Liver (tissue), 7 donors: ENCODE measurements at regions not wholly inside any gene's neighbourhood (a gene's known extent, or its start where the extent isn't known, plus 50 kb on each side); places are given as distances from the start of the nearest gene placed in this dataset.

Source experiments
- DNase-seq: peaks from one replicate; pipeline ENCODE4 v3.0.0-alpha.2; 2017; ENCODE audit warnings: low spot score
- H3K27ac ChIP-seq, 2 donors: one replicate each; pipeline ENCODE4 v1.7.0; 2013; ENCODE audit warnings: inconsistent platforms in 2 of 2, low read length in 2 of 2, control low read depth in 1 of 2, low read depth in 1 of 2, mild to moderate bottlenecking in 1 of 2
- H3K27me3 ChIP-seq, 4 donors: one replicate each; pipeline versions ENCODE4 v1.6.1 to v1.7.0; 2013; ENCODE audit warnings: low read length in 3 of 4, inconsistent platforms in 1 of 4, mild to moderate bottlenecking in 1 of 4, moderate library complexity in 1 of 4; ENCODE audit not compliant: control insufficient read depth in 4 of 4, insufficient read depth in 4 of 4
- H3K36me3 ChIP-seq, 4 donors: one replicate each; pipeline versions ENCODE4 v1.6.1 to v1.7.0; 2013; ENCODE audit warnings: low read length in 3 of 4, mild to moderate bottlenecking in 3 of 4, low read depth in 1 of 4, moderate library complexity in 1 of 4; ENCODE audit not compliant: control insufficient read depth in 4 of 4, insufficient read depth in 3 of 4
- H3K4me1 ChIP-seq, 4 donors: one replicate each; pipeline versions ENCODE4 v1.6.1 to v1.7.0; 2013; ENCODE audit warnings: low read length in 3 of 4, mild to moderate bottlenecking in 3 of 4, moderate library complexity in 1 of 4; ENCODE audit not compliant: control insufficient read depth in 4 of 4, insufficient read depth in 4 of 4
- H3K4me3 ChIP-seq, 3 donors: one replicate each; pipeline versions ENCODE4 v1.6.1 to v1.7.0; 2013; ENCODE audit warnings: low read length in 3 of 3, control low read depth in 1 of 3, low read depth in 1 of 3, mild to moderate bottlenecking in 1 of 3
- H3K9ac ChIP-seq, 2 donors: one replicate each; pipeline ENCODE4 v1.7.0; 2013; ENCODE audit warnings: low read length in 2 of 2, mild to moderate bottlenecking in 2 of 2, moderate library complexity in 2 of 2, control low read depth in 1 of 2, low read depth in 1 of 2
- H3K9me3 ChIP-seq, 4 donors: one replicate each; pipeline versions ENCODE4 v1.6.1 to v1.7.0; 2013; ENCODE audit warnings: low read length in 3 of 4; ENCODE audit not compliant: control insufficient read depth in 4 of 4
- EGR1 ChIP-seq, 2 donors: IDR thresholded peaks; 2 replicates each; pipeline ENCODE4 v1.6.1; 2016 to 2018; ENCODE audit warnings: antibody characterized with exemption in 2 of 2, low read depth in 2 of 2
- FOXA1 ChIP-seq: IDR thresholded peaks from 2 replicates; pipeline ENCODE4 v1.6.1; 2016; ENCODE audit warnings: antibody characterized with exemption
- FOXA2 ChIP-seq: IDR thresholded peaks from 2 replicates; pipeline ENCODE4 v1.6.1; 2016; ENCODE audit warnings: antibody characterized with exemption
- GABPA ChIP-seq, 2 donors: IDR thresholded peaks in 1 of 2; conservative IDR thresholded peaks in 1 of 2; 2 replicates each; pipeline ENCODE4 v1.6.1; 2016; ENCODE audit warnings: antibody characterized with exemption in 2 of 2, mild to moderate bottlenecking in 1 of 2, moderate library complexity in 1 of 2
- HNF4A ChIP-seq, 2 donors: conservative IDR thresholded peaks; 2 replicates each; pipeline ENCODE4 v1.6.1; 2016; ENCODE audit warnings: antibody characterized with exemption in 2 of 2, mild to moderate bottlenecking in 2 of 2
- HNF4G ChIP-seq: IDR thresholded peaks from 2 replicates; pipeline ENCODE4 v1.6.1; 2016; ENCODE audit warnings: antibody characterized with exemption
- JUND ChIP-seq, 2 donors: IDR thresholded peaks; 2 replicates each; pipeline ENCODE4 v1.6.1; 2016; ENCODE audit warnings: antibody characterized with exemption in 2 of 2
- NR2F2 ChIP-seq: IDR thresholded peaks from 2 replicates; pipeline ENCODE4 v1.6.1; 2016; ENCODE audit warnings: antibody characterized with exemption
- RAD21 ChIP-seq, 2 donors: IDR thresholded peaks; 2 replicates each; pipeline ENCODE4 v1.6.1; 2016; ENCODE audit warnings: antibody characterized with exemption in 2 of 2, mild to moderate bottlenecking in 2 of 2
- RXRA ChIP-seq, 2 donors: IDR thresholded peaks; 2 replicates each; pipeline ENCODE4 v1.6.1; 2017 to 2018; ENCODE audit warnings: antibody characterized with exemption in 2 of 2, mild to moderate bottlenecking in 1 of 2
- SP1 ChIP-seq: IDR thresholded peaks from 2 replicates; pipeline ENCODE4 v1.6.1; 2018; ENCODE audit warnings: antibody characterized with exemption, mild to moderate bottlenecking
- YY1 ChIP-seq: IDR thresholded peaks from 2 replicates; pipeline ENCODE4 v1.6.1; 2016; ENCODE audit warnings: antibody characterized with exemption, mild to moderate bottlenecking
- ZBTB33 ChIP-seq: IDR thresholded peaks from 2 replicates; pipeline ENCODE4 v1.6.1; 2016; ENCODE audit warnings: antibody characterized with exemption
- WGBS: extraction: QIAGEN DNeasy Blood & Tissue Kit; methylation state at CpG from one replicate; pipeline ENCODE4 v1.1.7; 2013; 5-methylcytosine and 5-hydroxymethylcytosine counted together
- TF ChIP-seq, protein P1 (sequence below): IDR thresholded peaks from 2 replicates; pipeline ENCODE4 v1.6.1; 2016; ENCODE audit warnings: antibody characterized with exemption, mild to moderate bottlenecking
- TF ChIP-seq, protein P2 (sequence below): IDR thresholded peaks from 2 replicates; pipeline ENCODE4 v1.6.1; 2016; ENCODE audit warnings: antibody characterized with exemption
- donor health status: healthy.
- donor health status: healthy.
- donor health status: healthy.
- donor health status: healthy.

GRCh38 chr16:46427340-46428107, 193.7 kb downstream of the SHCBP1 start:
- WGBS: 41% methylated on average over 48 of the region's 48 CpGs
- no peak for DNase-seq
- H3K4me3 ChIP-seq: no peak overlapping the region
- TF ChIP-seq RAD21 (IDR thresholded peaks at IDR 0.05) (no peak), EGR1 (IDR thresholded peaks at IDR 0.05; ENCODE audit: low read depth in 2 of 2) (no peak), JUND (IDR thresholded peaks at IDR 0.05) (no peak), HNF4G (no peak), SP1 (no peak)
- TF ChIP-seq, protein P1, sequence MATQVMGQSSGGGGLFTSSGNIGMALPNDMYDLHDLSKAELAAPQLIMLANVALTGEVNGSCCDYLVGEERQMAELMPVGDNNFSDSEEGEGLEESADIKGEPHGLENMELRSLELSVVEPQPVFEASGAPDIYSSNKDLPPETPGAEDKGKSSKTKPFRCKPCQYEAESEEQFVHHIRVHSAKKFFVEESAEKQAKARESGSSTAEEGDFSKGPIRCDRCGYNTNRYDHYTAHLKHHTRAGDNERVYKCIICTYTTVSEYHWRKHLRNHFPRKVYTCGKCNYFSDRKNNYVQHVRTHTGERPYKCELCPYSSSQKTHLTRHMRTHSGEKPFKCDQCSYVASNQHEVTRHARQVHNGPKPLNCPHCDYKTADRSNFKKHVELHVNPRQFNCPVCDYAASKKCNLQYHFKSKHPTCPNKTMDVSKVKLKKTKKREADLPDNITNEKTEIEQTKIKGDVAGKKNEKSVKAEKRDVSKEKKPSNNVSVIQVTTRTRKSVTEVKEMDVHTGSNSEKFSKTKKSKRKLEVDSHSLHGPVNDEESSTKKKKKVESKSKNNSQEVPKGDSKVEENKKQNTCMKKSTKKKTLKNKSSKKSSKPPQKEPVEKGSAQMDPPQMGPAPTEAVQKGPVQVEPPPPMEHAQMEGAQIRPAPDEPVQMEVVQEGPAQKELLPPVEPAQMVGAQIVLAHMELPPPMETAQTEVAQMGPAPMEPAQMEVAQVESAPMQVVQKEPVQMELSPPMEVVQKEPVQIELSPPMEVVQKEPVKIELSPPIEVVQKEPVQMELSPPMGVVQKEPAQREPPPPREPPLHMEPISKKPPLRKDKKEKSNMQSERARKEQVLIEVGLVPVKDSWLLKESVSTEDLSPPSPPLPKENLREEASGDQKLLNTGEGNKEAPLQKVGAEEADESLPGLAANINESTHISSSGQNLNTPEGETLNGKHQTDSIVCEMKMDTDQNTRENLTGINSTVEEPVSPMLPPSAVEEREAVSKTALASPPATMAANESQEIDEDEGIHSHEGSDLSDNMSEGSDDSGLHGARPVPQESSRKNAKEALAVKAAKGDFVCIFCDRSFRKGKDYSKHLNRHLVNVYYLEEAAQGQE: no peak
- H3K9me3 ChIP-seq: peaks cover 0 to 13% (median 0%) of the 10 kb centered on the region in 4 donors
- no peak overlapping the region for H3K9ac ChIP-seq
- no peaks in the 10 kb centered on the region for H3K36me3 ChIP-seq
- no peak overlapping the region for H3K27ac ChIP-seq
- no peaks in the 10 kb centered on the region for H3K4me1 ChIP-seq
- no peaks in the 10 kb centered on the region for H3K27me3 ChIP-seq

DNA sequence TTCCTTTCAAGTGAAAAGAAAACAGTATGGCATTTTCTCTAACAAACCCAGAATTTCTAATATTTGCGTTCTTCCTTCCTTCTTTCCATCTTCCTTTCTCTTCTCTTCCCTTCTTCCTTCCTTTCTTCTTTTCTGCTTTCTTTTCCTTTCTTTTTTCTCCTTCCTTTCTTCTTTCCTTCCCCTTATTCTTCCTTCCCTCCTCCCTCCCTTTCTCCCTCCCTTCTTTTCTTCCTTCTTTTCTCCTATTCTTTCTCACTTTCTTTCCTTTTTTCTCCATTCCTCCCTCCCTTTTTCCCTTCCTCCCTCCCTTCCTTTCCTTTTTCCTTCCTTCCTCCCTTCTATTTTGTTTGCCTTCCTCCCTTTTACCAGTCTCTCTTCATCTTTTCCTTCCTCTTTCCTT, 194.8 kb downstream of the SHCBP1 start:
- TF ChIP-seq EGR1 (IDR thresholded peaks at IDR 0.05; ENCODE audit: low read depth in 2 of 2) (no peak), NR2F2 (no peak), YY1 (no peak), HNF4G (no peak), FOXA2 (no peak), JUND (IDR thresholded peaks at IDR 0.05) (no peak), ZBTB33 (no peak), FOXA1 (no peak), HNF4A (conservative IDR thresholded peaks at IDR 0.05) (no peak), RXRA (IDR thresholded peaks at IDR 0.05) (no peak), GABPA (IDR thresholded peaks at IDR 0.05 in 1 of 2, conservative IDR thresholded peaks at IDR 0.05 in 1 of 2) (no peak), RAD21 (IDR thresholded peaks at IDR 0.05) (no peak)
- TF ChIP-seq, protein P1: no peak
- TF ChIP-seq, protein P2, sequence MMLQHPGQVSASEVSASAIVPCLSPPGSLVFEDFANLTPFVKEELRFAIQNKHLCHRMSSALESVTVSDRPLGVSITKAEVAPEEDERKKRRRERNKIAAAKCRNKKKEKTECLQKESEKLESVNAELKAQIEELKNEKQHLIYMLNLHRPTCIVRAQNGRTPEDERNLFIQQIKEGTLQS: no peak
- DNase-seq: no peak
- Histone ChIP-seq H3K27ac (no peak overlapping the region), H3K9ac (no peak overlapping the region), H3K36me3 (no peaks in the 10 kb centered on the region), H3K4me1 (no peaks in the 10 kb centered on the region), H3K27me3 (no peaks in the 10 kb centered on the region), H3K9me3 (peaks cover 0 to 13% (median 4%) of the 10 kb centered on the region in 4 donors), H3K4me3 (no peak overlapping the region)
- WGBS: 56% methylated on average over 1 of the region's 1 CpG
